ENCODE measurements at regions not wholly inside any gene's neighbourhood (a gene's known extent, or its start where the extent isn't known, plus 50 kb on each side); places are given as distances from the start of the nearest gene placed in this dataset.

GRCh38 chr3:76026379-76026778, 241.0 kb upstream of the ZNF717 start:
- TF ChIP-seq CTCF (IDR thresholded peaks at IDR 0.05 in 4 of 5, conservative IDR thresholded peaks at IDR 0.05 in 1 of 5), result no peak
- no peak for TF ChIP-seq POLR2A (IDR thresholded peaks at IDR 0.05)
